CD4-positive, alpha-beta T cell treated with Interferon alpha-2 for 1 hour (primary cell): ENCODE measurements at regions not wholly inside any gene's neighbourhood (a gene's known extent, or its start where the extent isn't known, plus 50 kb on each side); places are given as distances from the start of the nearest gene placed in this dataset.

ENCODE experiments used
- DNase-seq, 2 donors: peaks; one replicate each; pipeline ENCODE4 v3.0.0-alpha.2; 2020 to 2022

DNA sequence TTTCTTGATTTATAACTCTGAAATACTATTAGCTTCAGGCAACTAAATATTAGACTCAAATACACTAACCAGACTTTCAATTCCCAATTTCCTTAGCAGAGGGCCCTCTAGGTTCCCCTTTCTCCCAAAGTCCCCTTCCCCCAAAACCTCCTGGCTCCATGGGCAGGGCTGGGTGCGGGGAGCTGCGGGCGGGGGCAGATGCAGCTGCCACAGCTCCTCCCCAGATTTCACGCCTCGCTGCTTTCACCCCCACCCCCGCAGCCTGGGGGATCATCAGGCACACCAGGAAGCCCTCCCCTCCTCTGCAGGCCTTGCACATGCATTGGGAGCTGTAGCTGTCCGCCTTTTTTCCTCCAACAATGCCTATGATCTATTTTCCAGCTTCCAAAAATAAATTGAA, 82.8 kb upstream of the SPATA31C2 start:
- no peak for DNase-seq

GRCh38 chr9:88220652-88221051, 82.4 kb upstream of the SPATA31C2 start:
- no peak for DNase-seq

GRCh38 chr9:88219601-88220000, 81.3 kb upstream of the SPATA31C2 start:
- DNase-seq: no peak

- no peak for DNase-seq
These were observed 80.5 kb upstream of the SPATA31C2 start for GRCh38 chr9:88218726-88219125.

GRCh38 chr9:88216126-88216995, 78.1 kb upstream of the SPATA31C2 start:
- DNase-seq: no peak

GRCh38 chr9:88215196-88216125, 77.2 kb upstream of the SPATA31C2 start:
- DNase-seq: no peak

DNA sequence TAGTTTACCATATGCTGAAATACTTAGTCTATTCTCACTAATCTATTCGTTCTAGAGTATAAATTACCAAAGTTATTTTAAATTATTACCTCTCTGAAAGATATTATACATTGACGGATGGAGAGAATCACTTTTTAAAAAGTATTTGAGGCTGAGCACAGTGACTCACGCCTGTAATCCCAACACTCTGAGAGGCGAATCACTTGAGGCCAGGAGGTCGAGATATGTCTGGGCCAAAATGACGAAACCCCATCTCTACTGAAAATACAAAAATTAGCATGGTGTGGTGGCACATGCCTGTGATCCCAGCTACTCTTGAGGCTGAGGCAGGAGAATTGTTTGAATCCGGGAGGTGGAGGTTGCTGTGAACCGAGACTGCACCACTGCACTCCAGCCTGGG, 64.0 kb upstream of the SPATA31C2 start:
- no peak for DNase-seq

DNA sequence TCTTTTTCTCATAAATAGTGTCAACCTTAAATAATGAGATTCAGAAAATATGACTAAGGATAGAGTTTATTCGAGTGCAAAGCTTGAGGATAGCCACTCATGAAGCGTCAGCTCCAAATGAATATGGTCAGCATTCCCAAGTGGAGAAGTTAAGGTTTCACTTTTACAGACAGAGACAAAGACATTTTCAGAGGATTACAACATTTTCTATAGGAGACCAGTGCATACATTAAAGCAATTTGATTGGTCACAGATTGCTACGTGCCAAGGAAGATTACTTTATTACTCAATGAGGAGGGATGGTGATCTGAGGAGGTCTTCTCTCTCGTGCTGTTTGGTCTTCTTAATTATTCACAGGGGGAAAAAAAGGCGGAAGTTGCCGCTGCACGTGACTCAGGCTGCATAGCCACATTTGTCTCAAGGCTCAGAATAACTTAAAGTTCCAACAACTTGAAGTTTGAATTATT, 60.1 kb upstream of the SPATA31C2 start:
- no peak for DNase-seq

DNA sequence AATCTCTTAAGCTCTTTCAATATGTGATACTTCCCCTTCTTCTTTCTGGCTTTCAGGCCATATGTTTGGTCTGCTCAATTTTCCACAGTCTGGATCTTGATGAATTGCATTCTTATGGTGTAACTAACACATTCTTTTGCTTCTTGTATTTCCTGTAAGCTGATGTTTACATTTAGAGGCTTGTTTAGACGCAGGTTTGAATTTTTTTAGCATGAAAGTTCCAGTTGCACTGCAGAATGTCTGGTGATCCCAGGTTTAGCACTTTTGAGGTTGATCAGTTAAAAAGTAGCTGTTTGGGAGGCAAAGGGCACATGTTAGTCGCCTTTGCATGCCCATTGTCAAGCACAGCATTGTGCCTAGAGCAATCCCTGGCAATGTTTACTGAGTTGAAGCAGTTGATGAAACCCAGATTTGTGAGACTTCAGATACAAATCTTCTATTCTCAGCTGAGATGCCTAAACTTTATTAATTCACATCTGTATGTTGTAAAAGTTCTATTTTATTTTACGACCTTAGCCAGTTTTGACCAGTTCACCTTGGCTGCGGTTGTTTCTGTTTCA, 59.6 kb upstream of the SPATA31C2 start:
- DNase-seq: no peak

DNA sequence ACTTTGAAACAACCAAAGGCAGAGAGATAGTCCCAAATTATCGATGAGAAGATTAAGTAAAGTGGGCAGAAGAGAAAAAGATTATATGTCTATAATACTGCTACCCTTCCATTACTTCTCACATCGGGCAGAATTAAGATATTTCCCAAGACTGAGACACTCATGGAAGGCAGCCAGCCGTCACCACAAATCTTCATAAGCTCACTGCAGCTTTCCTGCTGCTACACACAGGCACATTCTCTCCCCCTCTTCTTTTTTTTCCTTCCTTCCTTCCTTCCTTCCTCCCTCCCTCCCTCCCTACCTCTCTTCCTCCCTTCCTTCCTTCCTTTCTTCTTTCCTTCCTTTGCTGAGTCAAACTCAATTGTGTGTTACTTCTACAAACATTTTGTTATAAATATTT, 58.7 kb upstream of the SPATA31C2 start:
- no peak for DNase-seq

- no peak for DNase-seq
These were observed 58.0 kb upstream of the SPATA31C2 start for GRCh38 chr9:88196142-88196790.

DNA sequence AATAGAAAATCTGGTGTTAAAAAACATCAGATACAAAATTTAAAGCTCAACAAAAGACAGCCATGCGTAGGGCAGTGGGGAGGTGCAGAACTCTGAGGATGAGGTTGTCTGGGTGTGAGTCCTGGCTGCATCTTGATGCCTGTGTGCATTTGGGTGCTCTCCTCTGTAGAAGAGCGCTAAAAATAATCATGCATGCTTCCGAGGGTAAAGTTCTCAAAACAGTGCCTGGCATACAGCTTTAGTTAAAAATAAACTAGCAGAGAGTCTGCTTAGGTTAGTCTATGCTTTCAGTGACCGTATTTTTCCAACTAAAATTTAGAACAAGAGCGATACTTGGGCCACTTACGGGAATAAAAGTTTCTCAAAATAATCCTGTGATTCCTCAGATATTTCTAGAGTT, 55.5 kb upstream of the SPATA31C2 start:
- no peak for DNase-seq

DNA sequence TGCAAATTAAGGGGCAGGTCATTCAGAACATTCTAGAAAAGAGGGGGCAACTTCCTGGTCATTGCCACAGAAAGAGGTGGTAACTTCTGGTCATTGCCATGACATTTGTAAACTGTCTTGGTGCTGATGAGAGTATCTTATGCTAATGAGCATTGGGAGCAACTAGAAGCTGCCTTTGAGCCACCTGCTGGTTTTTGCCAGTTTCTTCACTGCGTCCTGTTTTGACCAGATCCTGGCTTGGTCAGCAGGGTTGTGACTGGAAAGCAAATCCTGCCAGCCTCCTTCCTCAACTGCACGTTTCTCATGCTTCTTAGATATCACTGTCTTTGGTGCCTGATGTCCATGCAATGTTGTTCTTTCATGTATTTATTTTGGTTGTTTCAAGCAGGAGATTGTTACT, 53.2 kb upstream of the SPATA31C2 start:
- DNase-seq: no peak

GRCh38 chr9:88189371-88189770, 51.1 kb upstream of the SPATA31C2 start:
- DNase-seq: no peak
